SKM-1 (cell line): ENCODE measurements at regions not wholly inside any gene's neighbourhood (a gene's known extent, or its start where the extent isn't known, plus 50 kb on each side); places are given as distances from the start of the nearest gene placed in this dataset.

ENCODE experiments used
- DNase-seq: peaks from one replicate; lab custom pipeline; 2025; ENCODE audit not compliant: unreplicated experiment; lab: John Stamatoyannopoulos, UW

DNA sequence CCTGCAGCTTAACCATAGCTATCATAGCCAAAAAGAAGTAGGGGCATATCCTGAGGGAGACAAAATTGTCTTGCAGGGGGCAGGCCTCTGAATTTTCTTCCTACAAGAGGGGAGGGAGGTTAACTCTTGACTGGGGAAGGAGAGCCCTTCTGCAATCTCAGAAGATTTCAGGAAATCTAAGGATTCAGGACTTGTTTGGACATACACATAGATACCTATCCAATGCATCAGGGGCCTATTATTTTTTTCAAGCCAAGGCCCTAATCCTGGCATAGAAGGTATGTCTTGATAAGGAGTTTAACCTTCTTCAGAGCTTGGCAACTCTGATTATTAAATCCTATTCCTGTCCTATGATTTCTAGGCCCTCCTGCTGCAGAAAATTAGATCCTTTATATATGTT lies 375.1 kb upstream of the ACTBL2 start:
- no peak for DNase-seq

DNA sequence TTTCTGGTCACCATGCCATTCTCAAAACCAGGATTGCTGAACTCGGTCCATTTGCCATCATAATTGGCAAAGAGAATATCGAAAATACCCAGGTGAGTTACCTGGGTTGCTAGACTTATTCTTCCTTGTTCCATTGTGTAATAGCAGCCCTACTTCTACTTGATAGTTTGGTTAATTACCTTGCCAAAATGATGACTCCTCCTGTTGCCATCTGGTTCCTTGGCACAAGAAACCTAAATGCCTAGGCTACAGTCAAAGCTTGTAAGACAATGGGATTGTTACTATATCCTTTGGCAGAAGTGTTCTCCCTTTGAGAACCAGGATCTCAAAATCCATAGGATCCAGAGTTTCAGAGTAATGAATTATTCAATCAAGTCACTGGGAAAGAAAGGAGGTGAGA lies 373.2 kb upstream of the ACTBL2 start:
- no peak for DNase-seq

DNA sequence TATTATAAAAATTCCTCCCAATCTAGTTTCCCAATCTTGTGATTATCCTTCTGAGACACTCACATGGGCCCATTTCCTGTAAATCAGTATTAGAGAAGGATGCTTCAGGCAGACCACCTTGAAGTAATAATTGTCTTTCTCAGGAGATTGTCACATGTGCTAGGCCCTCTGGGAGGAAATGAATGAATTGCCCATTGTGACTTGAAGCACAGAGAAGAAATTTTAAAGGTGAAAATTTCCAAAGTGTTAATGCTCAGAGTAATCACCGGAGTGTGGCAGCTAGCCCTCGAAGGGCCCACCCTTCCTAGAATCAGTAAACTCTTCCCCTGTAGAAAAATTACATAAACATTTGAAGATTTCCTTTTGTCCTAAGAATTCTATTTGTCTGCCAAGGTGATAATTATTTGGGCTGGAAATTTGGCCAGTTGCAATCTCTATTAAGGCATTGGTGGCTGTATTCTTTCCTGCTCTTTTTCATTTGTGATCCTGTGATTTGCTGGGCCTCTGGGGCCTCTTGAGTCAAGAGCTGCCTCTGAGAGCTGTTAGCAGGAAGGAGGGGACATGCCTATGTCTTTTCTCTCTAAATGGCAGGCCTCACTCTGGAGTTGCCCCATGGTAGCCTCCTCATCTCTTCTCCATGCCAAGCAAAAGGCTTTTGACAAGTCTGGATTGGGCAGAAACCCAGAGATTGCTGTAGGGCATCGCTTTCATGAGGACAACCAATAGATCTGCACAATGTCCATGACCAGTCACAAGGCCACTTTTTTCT lies 371.5 kb upstream of the ACTBL2 start:
- DNase-seq: no peak

DNA sequence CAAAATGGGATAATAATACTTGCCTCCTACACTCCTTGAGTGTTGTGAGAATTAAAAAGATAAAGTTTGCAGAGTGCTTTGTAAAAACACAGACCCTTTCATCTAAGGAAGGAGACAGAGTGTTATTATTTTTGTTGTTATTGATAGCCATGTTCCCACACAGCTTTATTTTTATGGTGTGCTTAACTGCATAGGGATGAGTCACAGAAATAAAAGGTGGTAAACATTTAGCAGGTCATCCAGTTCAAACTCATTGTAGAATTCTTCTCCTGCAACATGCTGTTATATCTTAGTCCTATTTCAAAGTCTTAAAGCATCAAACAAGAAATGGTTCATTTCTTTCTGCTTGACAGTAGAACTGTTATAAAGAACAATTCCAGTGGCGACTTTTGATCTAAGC lies 367.5 kb upstream of the ACTBL2 start:
- no peak for DNase-seq

DNA sequence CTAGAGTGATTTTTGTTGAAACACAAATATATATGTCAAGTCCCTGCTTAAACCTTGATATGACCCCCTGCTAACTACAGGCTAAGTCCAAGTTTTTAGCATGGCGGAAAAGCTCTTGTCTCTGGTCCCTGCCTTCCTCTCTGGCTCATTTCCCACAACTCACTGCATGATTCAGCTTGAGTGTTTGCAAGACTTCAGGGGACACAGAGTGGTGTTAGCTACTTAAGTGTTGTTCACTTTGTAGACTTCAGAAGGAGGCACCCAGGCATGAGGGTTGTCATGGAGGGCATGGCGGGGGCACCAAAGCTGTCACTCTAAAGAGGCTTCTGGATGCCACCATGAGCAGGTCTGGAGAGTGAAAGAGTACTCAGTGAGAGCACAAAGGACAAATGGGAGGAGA lies 362.4 kb upstream of the ACTBL2 start:
- no peak for DNase-seq

DNA sequence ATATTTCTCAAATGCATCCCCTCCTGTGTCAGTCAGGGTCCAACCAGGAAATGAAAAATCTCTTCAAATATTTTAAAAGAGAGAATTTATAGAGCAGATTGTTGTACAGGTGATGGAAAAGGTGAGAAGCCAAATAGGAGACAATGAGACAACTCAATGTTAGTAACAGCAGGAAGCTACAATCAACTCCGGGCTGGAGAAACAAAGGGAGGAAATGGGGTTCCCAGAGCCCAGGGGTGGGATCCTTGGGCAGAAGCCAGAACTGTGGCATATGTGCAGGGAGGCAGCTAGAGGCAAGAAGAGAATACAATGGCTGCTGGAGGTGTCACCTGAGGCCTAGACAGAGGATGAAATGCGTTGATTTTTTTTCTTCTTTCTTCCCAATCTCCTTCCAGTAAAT lies 361.8 kb upstream of the ACTBL2 start:
- no peak for DNase-seq

DNA sequence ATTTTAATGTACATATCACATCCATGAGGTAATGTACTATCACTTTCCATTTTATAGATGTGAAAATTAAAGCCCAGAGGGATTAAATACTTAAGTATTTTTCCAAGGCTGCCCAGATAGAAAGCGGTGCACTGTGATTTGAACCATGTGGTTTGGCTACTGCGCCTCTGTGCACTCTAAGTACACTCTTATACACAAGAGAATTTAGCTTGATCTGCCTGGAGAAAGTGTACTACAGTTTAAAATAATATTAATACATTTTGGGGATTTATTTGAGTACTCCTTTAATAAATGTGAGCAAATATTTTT lies 360.4 kb upstream of the ACTBL2 start:
- no peak for DNase-seq

DNA sequence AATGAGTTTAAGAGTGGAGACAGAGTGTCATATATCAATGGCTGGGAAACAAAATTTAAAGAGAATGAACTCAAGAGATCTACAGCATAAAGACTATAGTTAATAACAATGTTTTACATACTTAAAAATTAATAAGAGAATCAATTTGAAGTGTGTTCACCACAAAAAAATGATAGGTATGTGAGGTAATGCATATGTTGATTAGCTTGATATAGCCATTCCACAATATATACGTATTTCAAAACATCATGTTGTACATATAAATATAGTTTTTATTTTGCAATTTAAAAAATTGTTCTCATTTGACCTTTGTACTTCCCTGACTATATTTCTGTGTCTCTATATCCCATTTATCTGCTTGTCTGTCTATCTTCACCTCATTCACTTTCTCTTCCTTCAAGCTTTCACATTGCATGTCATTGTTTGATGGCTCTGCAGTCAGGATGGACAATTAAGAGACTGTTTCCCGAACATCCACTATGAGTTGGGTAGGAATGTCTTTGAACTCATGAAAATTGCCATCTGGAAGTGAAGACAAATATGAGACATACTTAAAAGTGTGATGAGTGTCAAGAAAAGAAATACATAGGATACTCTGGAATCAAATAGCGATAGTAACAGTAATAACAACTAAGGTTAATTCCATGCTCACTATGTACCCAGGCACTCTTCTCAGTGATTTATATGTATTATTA lies 359.9 kb upstream of the ACTBL2 start:
- no peak for DNase-seq

DNA sequence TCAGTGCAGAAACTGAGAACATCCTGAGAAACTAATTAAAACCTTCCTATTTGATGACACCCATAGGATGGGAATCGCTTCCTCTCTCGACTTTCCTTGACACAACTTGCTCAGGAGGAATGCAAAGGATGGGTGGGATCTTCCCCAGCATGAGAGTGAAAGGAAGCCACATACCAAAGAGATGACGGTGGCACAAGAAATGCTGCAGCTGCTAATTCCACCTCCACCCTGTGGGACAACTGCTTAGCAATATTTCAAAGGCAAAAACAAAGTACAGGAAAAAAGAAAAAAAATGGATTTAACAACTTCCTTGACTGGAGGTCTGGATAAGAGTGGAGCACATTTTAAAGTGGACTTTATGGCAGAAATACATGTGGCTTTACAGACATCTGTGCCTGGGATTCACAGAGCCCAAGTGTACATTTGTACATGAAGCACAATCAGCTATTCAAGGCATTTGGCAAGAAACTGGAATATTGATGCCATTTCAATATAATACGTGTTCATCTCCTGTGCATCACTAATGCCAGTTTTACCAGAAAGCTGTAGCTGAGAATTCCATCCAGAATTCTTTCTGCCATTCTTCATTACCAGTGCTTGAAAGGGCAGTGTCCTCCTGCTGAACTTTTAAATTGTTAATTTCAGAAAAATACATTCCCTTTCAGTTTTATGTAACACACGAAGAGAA lies 359.2 kb upstream of the ACTBL2 start:
- no peak for DNase-seq

DNA sequence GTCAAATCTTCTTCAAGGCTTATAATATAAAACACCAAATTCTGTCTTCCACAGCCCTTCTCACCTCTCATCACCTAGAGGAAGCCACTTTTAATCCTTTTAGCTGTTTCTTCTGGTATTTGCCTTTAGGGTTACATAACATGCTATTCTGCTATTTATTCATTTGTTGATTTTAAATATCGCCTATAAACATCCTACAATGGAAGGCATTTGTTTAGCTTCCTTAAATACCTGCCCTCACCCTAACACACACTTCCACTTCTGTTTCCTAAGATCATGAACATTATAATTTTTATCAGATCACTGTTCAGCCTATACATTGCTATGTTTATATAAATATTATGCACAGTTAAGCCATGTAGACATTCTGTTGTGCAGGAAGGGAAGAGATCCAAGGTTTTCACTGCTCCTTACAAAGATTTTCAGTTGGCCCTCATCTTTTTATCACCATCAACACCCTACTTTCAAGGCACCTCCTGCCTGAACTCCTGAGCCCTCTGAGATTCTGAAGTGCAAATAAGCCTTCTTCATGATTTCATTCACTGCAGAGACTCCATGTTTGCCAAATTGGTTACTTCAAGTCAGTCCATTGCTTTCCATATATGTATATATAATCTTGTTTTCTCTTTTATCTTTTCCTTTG lies 356.9 kb upstream of the ACTBL2 start:
- no peak for DNase-seq

DNA sequence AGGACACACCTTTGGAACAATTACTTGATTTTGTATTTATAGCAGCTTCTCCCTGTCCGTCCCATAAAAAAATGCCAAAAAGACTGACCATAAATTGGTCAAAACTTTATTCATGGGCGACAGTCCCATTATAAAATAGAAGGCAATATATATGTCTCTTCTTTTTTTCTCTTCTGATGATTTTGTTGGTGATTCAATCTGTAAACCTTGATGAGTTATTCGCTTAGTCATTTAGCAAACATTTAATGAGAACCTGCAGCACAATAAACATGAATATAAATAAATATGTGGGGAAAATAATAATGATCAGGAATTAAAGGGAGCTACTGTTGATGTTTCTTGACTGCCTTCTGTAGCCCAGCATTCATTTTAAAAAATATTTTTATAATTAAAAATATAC lies 356.4 kb upstream of the ACTBL2 start:
- no peak for DNase-seq

DNA sequence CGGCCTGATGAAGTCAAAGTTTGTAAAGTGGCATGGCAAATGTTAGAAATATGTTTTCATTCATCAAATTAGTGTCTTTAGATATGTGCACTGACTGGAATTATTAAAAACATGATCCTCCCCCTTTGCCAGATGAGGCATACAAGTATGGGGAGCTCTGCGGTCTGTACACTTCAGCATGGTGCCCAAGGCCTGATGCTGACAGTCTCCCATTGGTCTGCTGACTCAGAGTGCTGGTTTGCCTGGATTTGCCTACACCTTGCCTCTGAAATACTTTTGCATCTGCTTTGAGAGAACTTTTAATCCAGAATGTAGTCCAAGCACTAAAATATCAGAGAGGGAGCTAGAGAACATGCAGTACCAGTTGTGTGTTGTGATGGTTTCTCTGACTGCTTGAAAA lies 354.3 kb upstream of the ACTBL2 start:
- DNase-seq: no peak

DNA sequence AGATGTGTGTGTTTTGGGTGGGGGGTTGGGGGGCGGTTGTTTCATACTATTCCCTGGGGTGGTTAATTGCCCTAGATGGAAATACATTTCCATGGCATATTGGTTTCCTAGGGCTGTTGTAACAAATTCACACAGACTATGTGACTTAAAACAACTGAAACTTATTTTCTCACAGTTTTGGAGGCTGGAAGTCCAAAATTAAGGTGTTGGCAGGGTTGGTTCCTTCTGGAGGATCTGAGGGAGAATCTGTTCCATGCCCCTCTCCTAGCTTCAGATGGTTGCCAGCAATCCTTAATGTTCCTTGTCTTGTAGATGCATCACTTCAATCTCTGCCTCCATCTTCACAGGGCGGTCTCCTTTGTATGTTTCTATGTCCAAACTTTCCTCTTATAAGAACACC lies 353.7 kb upstream of the ACTBL2 start:
- DNase-seq: no peak

DNA sequence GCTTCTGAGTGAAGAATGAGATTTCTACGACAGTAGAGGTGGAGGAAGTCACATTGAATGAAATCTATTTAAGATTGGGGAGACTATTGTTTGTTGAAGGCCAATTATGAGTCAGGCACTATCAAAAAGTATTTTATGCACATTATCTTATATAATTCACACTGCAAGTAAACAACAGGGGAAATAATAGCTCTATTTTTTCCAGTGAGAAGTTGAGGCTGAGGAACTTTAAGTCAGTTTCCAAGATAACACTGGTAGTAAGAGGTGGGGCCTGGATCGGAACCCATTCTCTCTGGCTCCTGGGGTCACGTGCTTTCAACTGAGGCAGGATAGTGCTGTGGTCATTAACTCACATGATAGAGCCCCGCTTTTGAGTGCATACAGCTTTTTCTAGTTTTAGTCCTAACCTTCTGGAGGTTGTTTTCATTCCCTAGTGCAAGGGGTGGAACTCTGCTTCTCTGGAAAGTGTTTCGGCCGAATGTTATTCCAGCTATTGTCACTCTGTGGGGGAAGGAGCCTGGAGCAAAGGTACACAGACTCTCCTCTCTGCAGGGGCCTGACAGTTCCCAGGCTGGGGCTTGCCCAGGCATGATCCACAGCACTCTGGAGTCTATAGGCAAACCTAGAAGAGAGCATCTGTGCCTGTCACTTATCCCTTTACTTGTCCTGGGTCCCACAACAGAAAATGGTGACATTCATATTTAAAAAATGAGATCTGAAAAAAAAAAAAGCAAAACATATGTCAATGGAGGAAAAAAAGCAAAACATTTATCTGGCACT lies 352.4 kb upstream of the ACTBL2 start:
- DNase-seq: no peak

DNA sequence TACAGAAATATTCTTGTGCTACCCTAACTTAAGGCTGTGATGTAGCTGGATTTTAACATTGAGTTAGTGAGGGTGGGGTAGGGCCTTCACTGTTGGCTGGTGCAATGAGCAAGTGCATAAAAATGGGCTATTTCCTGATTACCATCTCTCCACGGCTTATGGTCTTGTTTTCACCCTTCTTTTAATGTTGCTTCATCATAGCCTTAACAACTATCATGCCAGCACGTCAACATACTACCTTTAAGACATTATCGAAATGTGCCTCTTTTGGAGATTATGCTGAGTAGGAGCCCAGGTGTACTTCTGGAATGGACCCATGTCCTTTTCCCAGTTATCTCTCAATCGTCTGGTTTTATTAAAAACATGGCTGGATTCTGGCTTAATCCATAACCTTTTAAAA lies 350.9 kb upstream of the ACTBL2 start:
- no peak for DNase-seq

DNA sequence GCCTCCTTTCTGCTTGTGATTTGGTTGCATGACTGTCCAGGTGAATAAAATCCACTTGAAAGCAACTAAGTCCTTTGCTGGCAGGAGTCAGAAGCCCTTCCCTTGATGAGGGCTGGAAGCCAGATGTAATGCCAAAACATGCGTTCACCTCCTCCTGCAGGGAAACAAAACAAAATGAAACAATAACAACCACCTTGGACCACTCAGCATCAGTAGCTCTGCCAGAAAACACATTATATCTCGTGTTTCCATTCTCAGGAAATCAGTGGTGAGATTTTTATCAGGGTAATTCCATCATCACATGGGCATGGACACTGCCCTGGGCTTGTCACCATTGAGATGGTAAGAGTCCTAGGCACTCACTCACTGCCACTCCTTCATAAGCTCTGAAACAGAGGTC lies 350.3 kb upstream of the ACTBL2 start:
- no peak for DNase-seq

DNA sequence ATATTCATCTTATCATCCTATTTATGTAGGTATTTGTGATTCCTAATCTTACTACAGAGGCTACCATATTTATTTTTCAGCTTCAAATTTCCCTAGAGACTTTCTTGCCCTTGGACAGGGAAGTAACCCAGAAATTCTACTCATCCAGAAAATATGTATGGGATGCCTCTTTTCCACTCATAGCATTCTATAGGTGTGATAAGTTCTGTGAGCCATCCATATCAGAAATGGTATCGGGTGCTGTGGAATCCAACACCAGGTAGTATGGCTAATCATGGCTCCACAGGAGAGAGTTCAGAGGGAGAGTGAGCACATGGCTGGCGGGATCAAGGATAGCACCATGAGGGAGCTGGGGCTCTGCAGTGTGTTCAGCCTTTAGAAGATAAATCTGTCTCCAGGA lies 349.3 kb upstream of the ACTBL2 start:
- DNase-seq: no peak

DNA sequence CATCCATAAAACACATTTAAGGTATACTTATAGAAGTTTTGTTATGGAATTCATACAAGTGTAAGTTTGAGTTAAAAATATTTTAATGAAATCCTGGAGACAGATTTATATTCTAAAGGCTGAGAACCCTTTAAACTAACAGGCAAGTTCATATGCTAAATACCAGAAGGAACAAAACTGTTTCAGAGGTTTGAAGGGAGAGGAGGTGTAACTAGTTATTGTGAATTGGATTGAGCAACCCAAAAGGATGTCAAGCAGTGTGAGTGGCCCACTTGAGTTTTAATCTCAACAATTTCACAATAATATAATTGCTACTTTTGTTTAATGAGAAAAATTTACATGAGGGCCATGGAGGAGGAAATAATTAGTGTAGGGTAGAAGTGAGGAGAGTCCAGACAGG lies 348.5 kb upstream of the ACTBL2 start:
- DNase-seq: no peak

DNA sequence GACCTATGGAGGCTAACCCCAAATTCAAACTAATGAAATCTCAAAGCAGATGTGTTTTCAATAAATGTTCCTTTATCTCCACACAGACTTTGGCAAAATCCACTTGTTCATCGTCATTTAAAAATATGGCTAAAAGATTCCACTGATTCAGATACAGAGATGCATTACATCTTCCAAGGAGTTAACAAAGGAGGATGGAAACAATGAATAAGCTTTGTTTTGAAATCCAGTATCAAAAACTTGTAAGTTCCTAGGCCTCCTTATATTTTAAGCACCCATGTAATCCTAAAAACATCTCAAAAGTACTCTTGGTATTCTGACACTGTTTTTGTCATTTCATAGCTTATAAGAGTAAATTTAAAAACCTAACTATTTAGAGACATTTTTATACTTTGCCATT lies 345.6 kb upstream of the ACTBL2 start:
- DNase-seq: no peak

DNA sequence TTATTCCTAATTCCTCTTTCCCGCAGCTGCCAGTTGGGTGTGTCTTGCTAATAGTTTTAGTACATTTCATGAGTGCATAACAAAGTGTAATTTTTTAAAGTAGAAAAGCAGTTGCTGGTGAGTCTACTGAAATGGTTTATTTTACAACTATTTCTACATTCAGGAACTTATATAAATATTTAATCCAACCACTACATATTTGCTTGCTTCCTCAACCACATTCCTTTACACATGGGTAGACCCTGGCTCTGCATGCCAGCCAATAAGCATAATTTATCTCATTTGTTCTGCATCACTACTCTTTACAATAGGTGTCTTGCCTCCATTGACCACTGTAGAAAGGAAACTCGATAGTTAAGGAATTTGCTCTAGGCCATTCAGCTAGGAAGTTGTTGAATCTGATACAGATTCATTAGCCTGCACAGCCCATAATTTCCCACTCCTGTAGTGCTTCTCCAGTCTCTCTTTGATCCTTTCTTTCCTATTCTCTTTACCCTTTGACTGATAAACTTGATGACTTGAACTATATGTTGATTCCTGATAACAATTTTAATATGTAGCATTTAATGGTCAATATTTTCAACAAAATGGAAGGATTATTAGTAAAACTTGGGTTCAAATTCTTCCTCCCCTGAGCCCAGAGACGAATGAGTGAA lies 342.5 kb upstream of the ACTBL2 start:
- no peak for DNase-seq

DNA sequence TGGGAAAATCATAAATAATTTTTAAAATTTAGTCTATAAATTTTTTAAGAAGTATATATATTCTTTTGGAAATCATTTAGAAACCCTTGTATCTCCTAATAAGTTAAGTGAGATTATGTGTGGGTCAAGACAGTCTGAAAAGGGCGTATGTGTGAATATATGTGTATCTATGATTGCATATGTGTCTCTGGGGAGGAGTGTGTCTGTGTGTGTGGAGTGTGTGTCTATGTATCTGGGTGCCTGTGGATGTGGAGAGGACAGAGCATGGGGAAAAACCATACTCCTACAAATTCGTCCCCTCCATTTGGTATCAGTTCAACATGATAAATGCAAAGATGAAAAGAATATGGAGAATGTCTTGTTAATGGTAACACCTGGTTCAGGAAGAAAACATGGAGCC lies 342.0 kb upstream of the ACTBL2 start:
- no peak for DNase-seq
